BLaER1 treated with 17β-estradiol and CSF1 and Interleukin-3, amounts not matched to agents 10 nM and 100 nM (cell line): ENCODE measurements at regions not wholly inside any gene's neighbourhood (a gene's known extent, or its start where the extent isn't known, plus 50 kb on each side); places are given as distances from the start of the nearest gene placed in this dataset.

Experiments
- H3K27ac ChIP-seq, 11 experiments: shearing (Covaris generic); formaldehyde crosslinking; 2 replicates each; pipeline ENCODE4 v1.8.1; 2022
- H3K27me3 ChIP-seq, 11 experiments: shearing (Covaris generic); formaldehyde crosslinking; 2 replicates each; pipeline ENCODE4 v1.8.1; 2022
- H3K36me3 ChIP-seq, 11 experiments: shearing (Covaris generic); formaldehyde crosslinking; 2 replicates each; pipeline ENCODE4 v1.8.1; 2022
- H3K4me1 ChIP-seq, 10 experiments: shearing (Covaris generic); formaldehyde crosslinking; 2 replicates each; pipeline ENCODE4 v1.8.1; 2022
- H3K4me2 ChIP-seq, 11 experiments: shearing (Covaris generic); formaldehyde crosslinking; 2 replicates each; pipeline ENCODE4 v1.8.1; 2022
- H3K4me3 ChIP-seq, 10 experiments: shearing (Covaris generic); formaldehyde crosslinking; 2 replicates each; pipeline ENCODE4 v1.8.1; 2022
- H3K9ac ChIP-seq, 11 experiments: shearing (Covaris generic); formaldehyde crosslinking; 2 replicates each; pipeline ENCODE4 v1.8.1; 2022
- H3K9me3 ChIP-seq, 11 experiments: shearing (Covaris generic); formaldehyde crosslinking; replicated peaks in 1 of 11; 2 replicates each; pipeline ENCODE4 v1.8.1; 2022
- H4K20me1 ChIP-seq, 11 experiments: shearing (Covaris generic); formaldehyde crosslinking; 2 replicates each; pipeline ENCODE4 v1.8.1; 2022
- Cebpa-rat ChIP-seq, 11 experiments: shearing (Covaris generic); IDR thresholded peaks; 2 replicates each; pipeline ENCODE4 v1.8.1; 2022

GRCh38 chr2:200136655-200137054 is 169.8 kb upstream of the SPATS2L start:
- H3K36me3 ChIP-seq: no peaks in the 10 kb centered on the region
- H3K9ac ChIP-seq: no peak overlapping the region
- no peak for TF ChIP-seq Cebpa-rat (IDR thresholded peaks at IDR 0.05)
- no peak overlapping the region for H3K27ac ChIP-seq
- no peaks in the 10 kb centered on the region for H3K4me1 ChIP-seq
- H3K27me3 ChIP-seq: no peaks in the 10 kb centered on the region
- peaks cover 12 to 18% (median 17%) of the 10 kb centered on the region in 11 experiments for H3K9me3 ChIP-seq
- no peaks in the 10 kb centered on the region for H4K20me1 ChIP-seq
- H3K4me3 ChIP-seq: no peak overlapping the region
- H3K4me2 ChIP-seq: no peak overlapping the region

GRCh38 chr2:200137271-200137670 is 169.2 kb upstream of the SPATS2L start:
- Histone ChIP-seq H3K9ac (no peak overlapping the region), H3K27me3 (no peaks in the 10 kb centered on the region), H3K4me2 (no peak overlapping the region), H3K9me3 (peaks cover 12 to 18% (median 17%) of the 10 kb centered on the region in 11 experiments), H3K27ac (no peak overlapping the region), H3K4me3 (no peak overlapping the region), H4K20me1 (no peaks in the 10 kb centered on the region), H3K4me1 (no peaks in the 10 kb centered on the region), H3K36me3 (no peaks in the 10 kb centered on the region)
- TF ChIP-seq Cebpa-rat (IDR thresholded peaks at IDR 0.05): no peak

- no peak overlapping the region for H3K4me3 ChIP-seq
- no peaks in the 10 kb centered on the region for H4K20me1 ChIP-seq
- TF ChIP-seq Cebpa-rat (IDR thresholded peaks at IDR 0.05): no peak
- H3K27me3 ChIP-seq: no peaks in the 10 kb centered on the region
- no peak overlapping the region for H3K27ac ChIP-seq
- no peak overlapping the region for H3K9ac ChIP-seq
- no peaks in the 10 kb centered on the region for H3K36me3 ChIP-seq
- no peak overlapping the region for H3K4me2 ChIP-seq
- H3K9me3 ChIP-seq: peaks cover 12 to 18% (median 17%) of the 10 kb centered on the region in 11 experiments
- H3K4me1 ChIP-seq: no peaks in the 10 kb centered on the region
These were observed 168.8 kb upstream of the SPATS2L start for GRCh38 chr2:200137691-200138090.

GRCh38 chr2:200138391-200139124 is 167.9 kb upstream of the SPATS2L start:
- H3K4me3 ChIP-seq: no peak overlapping the region
- no peaks in the 10 kb centered on the region for H3K4me1 ChIP-seq
- H4K20me1 ChIP-seq: no peaks in the 10 kb centered on the region
- H3K9ac ChIP-seq: no peak overlapping the region
- no peaks in the 10 kb centered on the region for H3K27me3 ChIP-seq
- peaks cover 12 to 23% (median 17%) of the 10 kb centered on the region in 11 experiments for H3K9me3 ChIP-seq
- TF ChIP-seq Cebpa-rat (IDR thresholded peaks at IDR 0.05): no peak
- no peak overlapping the region for H3K27ac ChIP-seq
- no peaks in the 10 kb centered on the region for H3K36me3 ChIP-seq
- H3K4me2 ChIP-seq: no peak overlapping the region

- H3K4me1 ChIP-seq: no peaks in the 10 kb centered on the region
- H3K27ac ChIP-seq: no peak overlapping the region
- H3K9ac ChIP-seq: no peak overlapping the region
- H4K20me1 ChIP-seq: no peaks in the 10 kb centered on the region
- peaks cover 12 to 34% (median 19%) of the 10 kb centered on the region in 11 experiments for H3K9me3 ChIP-seq
- no peak overlapping the region for H3K4me2 ChIP-seq
- no peak overlapping the region for H3K4me3 ChIP-seq
- H3K36me3 ChIP-seq: no peaks in the 10 kb centered on the region
- no peaks in the 10 kb centered on the region for H3K27me3 ChIP-seq
- TF ChIP-seq Cebpa-rat (IDR thresholded peaks at IDR 0.05): no peak
These were observed 161.9 kb upstream of the SPATS2L start for GRCh38 chr2:200144571-200144970.

- peaks cover 32 to 53% (median 38%) of the 10 kb centered on the region in 11 experiments for H3K9me3 ChIP-seq
- H3K36me3 ChIP-seq: no peaks in the 10 kb centered on the region
- no peak overlapping the region for H3K4me2 ChIP-seq
- no peak for TF ChIP-seq Cebpa-rat (IDR thresholded peaks at IDR 0.05)
- no peak overlapping the region for H3K27ac ChIP-seq
- no peaks in the 10 kb centered on the region for H3K27me3 ChIP-seq
- H4K20me1 ChIP-seq: no peaks in the 10 kb centered on the region
- no peaks in the 10 kb centered on the region for H3K4me1 ChIP-seq
- H3K9ac ChIP-seq: no peak overlapping the region
- H3K4me3 ChIP-seq: no peak overlapping the region
These were observed 160.0 kb upstream of the SPATS2L start for GRCh38 chr2:200146501-200146900.

- H3K4me3 ChIP-seq: no peak overlapping the region
- H3K4me1 ChIP-seq: no peaks in the 10 kb centered on the region
- H3K36me3 ChIP-seq: no peaks in the 10 kb centered on the region
- no peak for TF ChIP-seq Cebpa-rat (IDR thresholded peaks at IDR 0.05)
- H3K27me3 ChIP-seq: no peaks in the 10 kb centered on the region
- H4K20me1 ChIP-seq: no peaks in the 10 kb centered on the region
- no peak overlapping the region for H3K27ac ChIP-seq
- H3K4me2 ChIP-seq: no peak overlapping the region
- peaks cover 40 to 62% (median 46%) of the 10 kb centered on the region in 11 experiments for H3K9me3 ChIP-seq
- no peak overlapping the region for H3K9ac ChIP-seq
These were observed 159.1 kb upstream of the SPATS2L start for GRCh38 chr2:200147371-200147770.

GRCh38 chr2:200148366-200148765 is 158.1 kb upstream of the SPATS2L start:
- H3K36me3 ChIP-seq: no peaks in the 10 kb centered on the region
- peaks cover 45 to 65% (median 53%) of the 10 kb centered on the region in 11 experiments for H3K9me3 ChIP-seq
- no peak overlapping the region for H3K4me3 ChIP-seq
- no peaks in the 10 kb centered on the region for H3K27me3 ChIP-seq
- H3K27ac ChIP-seq: no peak overlapping the region
- no peaks in the 10 kb centered on the region for H4K20me1 ChIP-seq
- no peaks in the 10 kb centered on the region for H3K4me1 ChIP-seq
- TF ChIP-seq Cebpa-rat (IDR thresholded peaks at IDR 0.05): no peak
- no peak overlapping the region for H3K4me2 ChIP-seq
- no peak overlapping the region for H3K9ac ChIP-seq

GRCh38 chr2:200150411-200151086 is 155.9 kb upstream of the SPATS2L start:
- Histone ChIP-seq H3K36me3 (no peaks in the 10 kb centered on the region), H3K9me3 (peaks cover 30 to 44% (median 37%) of the 10 kb centered on the region in 11 experiments), H3K4me1 (no peaks in the 10 kb centered on the region), H3K27me3 (no peaks in the 10 kb centered on the region), H3K9ac (no peak overlapping the region), H3K4me3 (no peak overlapping the region), H3K4me2 (no peak overlapping the region), H4K20me1 (no peaks in the 10 kb centered on the region), H3K27ac (no peak overlapping the region)
- no peak for TF ChIP-seq Cebpa-rat (IDR thresholded peaks at IDR 0.05)

GRCh38 chr2:200155652-200156051 is 150.8 kb upstream of the SPATS2L start:
- H4K20me1 ChIP-seq: no peaks in the 10 kb centered on the region
- H3K36me3 ChIP-seq: no peaks in the 10 kb centered on the region
- H3K9me3 ChIP-seq: peaks cover 14 to 25% (median 22%) of the 10 kb centered on the region in 11 experiments
- H3K27me3 ChIP-seq: no peaks in the 10 kb centered on the region
- H3K27ac ChIP-seq: no peak overlapping the region
- H3K4me1 ChIP-seq: no peaks in the 10 kb centered on the region
- TF ChIP-seq Cebpa-rat (IDR thresholded peaks at IDR 0.05): no peak
- H3K9ac ChIP-seq: no peak overlapping the region
- H3K4me2 ChIP-seq: no peak overlapping the region
- H3K4me3 ChIP-seq: no peak overlapping the region
